ENCODE measurements at regions not wholly inside any gene's neighbourhood (a gene's known extent, or its start where the extent isn't known, plus 50 kb on each side); places are given as distances from the start of the nearest gene placed in this dataset.

DNA sequence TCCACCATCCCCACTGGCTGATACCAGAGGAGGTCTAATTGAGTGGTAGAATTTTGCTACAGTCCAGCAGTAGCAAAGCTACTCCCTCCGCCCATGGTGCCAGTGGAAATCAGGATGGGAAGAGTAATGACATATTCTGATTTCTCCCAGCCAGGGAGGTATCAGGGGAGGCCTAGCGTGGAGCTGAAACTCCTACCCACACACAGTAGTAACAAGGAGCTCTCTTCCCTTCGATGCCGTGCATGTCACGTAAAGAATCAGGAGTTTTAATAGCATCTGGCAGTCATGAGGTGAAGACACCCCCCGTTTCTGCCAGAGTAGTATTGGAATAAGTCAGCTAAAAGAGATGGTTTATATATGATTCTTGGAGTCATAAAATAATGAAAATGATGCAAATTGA lies 786.8 kb upstream of the DDX18 start:
- TF ChIP-seq EZH2 (IDR thresholded peaks at IDR 0.05; ENCODE audit: insufficient read depth, low read length): no peak
- TF ChIP-seq, protein P1, sequence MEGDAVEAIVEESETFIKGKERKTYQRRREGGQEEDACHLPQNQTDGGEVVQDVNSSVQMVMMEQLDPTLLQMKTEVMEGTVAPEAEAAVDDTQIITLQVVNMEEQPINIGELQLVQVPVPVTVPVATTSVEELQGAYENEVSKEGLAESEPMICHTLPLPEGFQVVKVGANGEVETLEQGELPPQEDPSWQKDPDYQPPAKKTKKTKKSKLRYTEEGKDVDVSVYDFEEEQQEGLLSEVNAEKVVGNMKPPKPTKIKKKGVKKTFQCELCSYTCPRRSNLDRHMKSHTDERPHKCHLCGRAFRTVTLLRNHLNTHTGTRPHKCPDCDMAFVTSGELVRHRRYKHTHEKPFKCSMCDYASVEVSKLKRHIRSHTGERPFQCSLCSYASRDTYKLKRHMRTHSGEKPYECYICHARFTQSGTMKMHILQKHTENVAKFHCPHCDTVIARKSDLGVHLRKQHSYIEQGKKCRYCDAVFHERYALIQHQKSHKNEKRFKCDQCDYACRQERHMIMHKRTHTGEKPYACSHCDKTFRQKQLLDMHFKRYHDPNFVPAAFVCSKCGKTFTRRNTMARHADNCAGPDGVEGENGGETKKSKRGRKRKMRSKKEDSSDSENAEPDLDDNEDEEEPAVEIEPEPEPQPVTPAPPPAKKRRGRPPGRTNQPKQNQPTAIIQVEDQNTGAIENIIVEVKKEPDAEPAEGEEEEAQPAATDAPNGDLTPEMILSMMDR (IDR thresholded peaks at IDR 0.05; ENCODE audit: insufficient read depth, low read depth, low read length): no peak
